NCI-H2227 (cell line): ENCODE measurements at regions not wholly inside any gene's neighbourhood (a gene's known extent, or its start where the extent isn't known, plus 50 kb on each side); places are given as distances from the start of the nearest gene placed in this dataset.
"Not testable (repeated sequence)": the region's sequence is repeated elsewhere in the genome, so short reads cannot be mapped to it uniquely, and the experiment has no call there.

Experiments
- DNase-seq: peaks from one replicate; lab custom pipeline; 2025; ENCODE audit not compliant: unreplicated experiment; lab: John Stamatoyannopoulos, UW

GRCh38 chr6:86615299-86615698, 322.0 kb upstream of the HTR1E start:
- no peak for DNase-seq

- DNase-seq: no peak
These were observed 327.6 kb upstream of the HTR1E start for GRCh38 chr6:86609549-86610388.

GRCh38 chr6:86603364-86603763, 334.0 kb upstream of the HTR1E start:
- DNase-seq: not testable (repeated sequence)

- DNase-seq: not testable (repeated sequence)
These were observed 335.2 kb upstream of the HTR1E start for GRCh38 chr6:86602093-86602492.

GRCh38 chr6:86598969-86599368, 338.4 kb upstream of the HTR1E start:
- DNase-seq: not testable (repeated sequence)

GRCh38 chr6:86595641-86596040, 341.7 kb upstream of the HTR1E start:
- no peak for DNase-seq

- no peak for DNase-seq
These were observed 351.1 kb upstream of the HTR1E start for GRCh38 chr6:86586195-86586594.

- no peak for DNase-seq
These were observed 355.5 kb upstream of the HTR1E start for GRCh38 chr6:86581833-86582232.

- no peak for DNase-seq
These were observed 374.1 kb upstream of the HTR1E start for GRCh38 chr6:86563197-86563596.

GRCh38 chr6:86558318-86558717, 379.0 kb upstream of the HTR1E start:
- DNase-seq: no peak

GRCh38 chr6:86537292-86537861, 400.0 kb upstream of the HTR1E start:
- DNase-seq: no peak

GRCh38 chr6:86536121-86536520, 401.2 kb upstream of the HTR1E start:
- no peak for DNase-seq

GRCh38 chr6:86535100-86535499, 402.2 kb upstream of the HTR1E start:
- no peak for DNase-seq

GRCh38 chr6:86529635-86530034, 407.7 kb upstream of the HTR1E start:
- no peak for DNase-seq

GRCh38 chr6:86526238-86526637, 411.1 kb upstream of the HTR1E start:
- DNase-seq: no peak

GRCh38 chr6:86516087-86516486, 421.2 kb upstream of the HTR1E start:
- no peak for DNase-seq

GRCh38 chr6:86511962-86512361, 425.4 kb upstream of the HTR1E start:
- no peak for DNase-seq

GRCh38 chr6:86508230-86508629, 429.1 kb upstream of the HTR1E start:
- no peak for DNase-seq

- no peak for DNase-seq
These were observed 434.8 kb upstream of the HTR1E start for GRCh38 chr6:86502497-86502896.

- no peak for DNase-seq
These were observed 437.3 kb upstream of the HTR1E start for GRCh38 chr6:86500035-86500434.

GRCh38 chr6:86489042-86489441, 448.3 kb upstream of the HTR1E start:
- DNase-seq: not testable (repeated sequence)

- DNase-seq: no peak
These were observed 449.6 kb upstream of the HTR1E start for GRCh38 chr6:86487660-86488221.
